ENCODE measurements at regions not wholly inside any gene's neighbourhood (a gene's known extent, or its start where the extent isn't known, plus 50 kb on each side); places are given as distances from the start of the nearest gene placed in this dataset.

DNA sequence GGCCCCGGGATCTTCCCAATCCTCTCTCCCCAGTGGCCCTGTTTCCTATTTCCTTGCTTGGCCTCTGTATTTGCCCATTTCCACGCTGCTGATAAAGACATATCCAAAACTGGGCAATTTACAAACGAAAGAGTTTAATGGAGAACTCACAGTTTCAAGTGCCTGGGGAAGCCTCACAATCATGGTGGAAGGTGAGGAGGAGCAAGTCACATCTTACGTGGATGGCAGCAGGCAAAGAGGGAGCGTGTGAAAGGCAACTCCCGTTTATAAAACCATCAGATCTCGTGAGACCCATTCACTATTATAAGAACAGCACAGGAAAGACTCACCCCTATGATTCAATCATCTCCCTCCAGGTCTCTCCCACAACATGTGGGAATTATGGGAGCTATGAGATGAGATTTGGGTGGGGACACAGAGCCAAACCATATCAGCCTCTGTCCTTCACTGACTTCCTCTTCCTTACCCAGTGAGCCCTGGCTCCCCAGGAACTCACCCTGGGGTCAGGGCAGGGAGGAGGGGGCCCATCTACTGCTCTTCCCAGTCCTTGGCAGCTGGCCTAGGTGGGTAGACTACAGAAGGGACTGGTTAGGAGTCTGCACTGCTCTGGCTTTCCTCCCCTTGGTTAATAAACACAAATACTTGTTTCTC is 105.8 kb upstream of the MYCN start:
- no peak for DNase-seq
- intact Hi-C loops (cut with DNase I) = no loop called here
- ATAC-seq (ENCODE audit: poor library complexity) = no peak

GRCh38 chr2:15835991-15836688 is 104.2 kb upstream of the MYCN start:
- ATAC-seq (ENCODE audit: poor library complexity) (no peak), DNase-seq (no peak)
- intact Hi-C loops (cut with DNase I) = no loop called here

- no peak for DNase-seq
- intact Hi-C loops (cut with DNase I) = no loop called here
- no peak for ATAC-seq (ENCODE audit: poor library complexity)
These were observed 103.4 kb upstream of the MYCN start for GRCh38 chr2:15836689-15837610.

DNA sequence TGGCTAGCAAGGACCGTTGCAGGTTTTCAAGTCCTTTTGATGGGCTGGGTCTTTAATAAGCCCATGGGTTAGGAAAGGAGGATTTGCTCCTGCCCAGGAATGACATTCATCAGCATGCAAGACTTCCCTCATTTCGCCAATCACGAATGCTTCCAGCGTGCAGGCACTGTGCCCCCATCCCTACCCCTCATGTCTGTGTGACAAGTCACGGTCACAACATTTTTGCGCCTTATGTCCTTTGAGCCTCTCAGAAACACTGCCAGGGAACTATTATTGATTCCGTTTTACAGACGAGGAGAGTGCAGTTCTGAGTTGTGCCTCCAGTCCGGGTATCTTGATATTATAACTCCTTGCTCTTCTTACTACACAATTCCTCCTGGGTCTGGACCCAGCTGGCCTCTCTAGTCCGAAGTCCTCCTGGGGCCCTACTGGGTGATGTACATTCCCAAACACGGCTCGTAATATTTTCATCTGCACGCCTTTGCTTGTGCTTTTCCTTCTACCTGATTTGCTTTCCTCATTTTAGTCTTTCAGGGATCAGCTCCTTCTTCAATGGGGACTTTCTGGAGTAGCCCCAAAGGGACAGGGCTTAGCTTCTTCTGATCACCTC is 101.8 kb upstream of the MYCN start:
- ATAC-seq (ENCODE audit: poor library complexity) (no peak), DNase-seq (no peak)
- intact Hi-C loops (cut with DNase I) = no loop called here

DNA sequence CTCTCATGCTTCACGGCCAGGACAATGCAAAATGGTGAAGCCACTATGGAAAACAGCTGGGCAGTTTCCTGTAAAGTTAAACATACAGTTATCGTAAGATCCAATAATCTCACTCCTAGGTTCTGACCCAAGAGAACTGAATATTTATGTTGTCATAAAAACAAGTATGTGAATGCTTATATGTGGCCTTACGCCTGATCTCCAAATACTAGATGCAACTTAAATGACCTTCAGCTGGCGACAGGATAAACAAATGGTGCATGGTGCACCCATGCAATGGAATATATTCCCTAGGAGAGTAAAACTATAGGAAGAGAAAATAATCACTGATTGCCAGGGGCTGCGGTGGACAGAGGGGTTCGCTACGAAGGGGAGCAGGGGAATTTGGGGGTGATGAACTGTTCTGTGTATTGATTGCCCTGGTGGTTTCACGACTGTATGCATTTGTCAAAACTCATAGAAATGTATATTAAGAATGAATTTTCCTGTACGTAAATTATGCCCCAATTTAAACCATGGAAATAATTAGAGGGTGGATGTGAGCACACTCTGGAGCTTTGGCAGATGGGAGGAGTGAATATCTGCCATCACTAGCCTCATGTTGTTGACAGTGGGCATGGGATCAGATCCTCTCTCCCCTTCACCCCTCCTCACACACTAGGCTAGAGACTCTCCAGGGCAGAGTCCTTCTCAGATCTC is 100.8 kb upstream of the MYCN start:
- DNase-seq (no peak), ATAC-seq (ENCODE audit: poor library complexity) (no peak)
- intact Hi-C loops (cut with DNase I) = no loop called here

DNA sequence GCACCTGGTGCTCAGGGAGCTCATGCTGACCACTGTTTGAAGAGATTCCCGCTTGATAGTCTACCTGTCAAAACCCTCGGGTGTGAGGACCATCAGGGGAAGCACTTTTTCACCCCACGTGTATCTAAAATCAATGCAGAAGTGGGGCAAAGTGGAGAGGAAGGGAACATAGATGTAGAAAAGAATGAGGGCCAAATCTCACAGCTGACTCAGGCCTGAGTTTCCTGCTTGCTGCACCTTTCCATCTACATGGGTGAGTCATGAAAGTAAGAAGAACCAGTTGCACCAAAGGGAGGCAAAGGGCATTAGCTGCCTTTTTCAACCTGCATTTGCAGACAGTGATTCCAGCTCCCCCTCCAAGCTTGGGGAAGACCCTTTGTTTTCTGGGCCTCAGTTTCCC is 100.2 kb upstream of the MYCN start:
- no peak for DNase-seq
- intact Hi-C loops (cut with DNase I) = no loop called here
- ATAC-seq (ENCODE audit: poor library complexity) = no peak

- ATAC-seq (ENCODE audit: poor library complexity) (no peak), DNase-seq (no peak)
- intact Hi-C loops (cut with DNase I) = no loop called here
These were observed 99.4 kb upstream of the MYCN start for GRCh38 chr2:15840969-15841368.

DNA sequence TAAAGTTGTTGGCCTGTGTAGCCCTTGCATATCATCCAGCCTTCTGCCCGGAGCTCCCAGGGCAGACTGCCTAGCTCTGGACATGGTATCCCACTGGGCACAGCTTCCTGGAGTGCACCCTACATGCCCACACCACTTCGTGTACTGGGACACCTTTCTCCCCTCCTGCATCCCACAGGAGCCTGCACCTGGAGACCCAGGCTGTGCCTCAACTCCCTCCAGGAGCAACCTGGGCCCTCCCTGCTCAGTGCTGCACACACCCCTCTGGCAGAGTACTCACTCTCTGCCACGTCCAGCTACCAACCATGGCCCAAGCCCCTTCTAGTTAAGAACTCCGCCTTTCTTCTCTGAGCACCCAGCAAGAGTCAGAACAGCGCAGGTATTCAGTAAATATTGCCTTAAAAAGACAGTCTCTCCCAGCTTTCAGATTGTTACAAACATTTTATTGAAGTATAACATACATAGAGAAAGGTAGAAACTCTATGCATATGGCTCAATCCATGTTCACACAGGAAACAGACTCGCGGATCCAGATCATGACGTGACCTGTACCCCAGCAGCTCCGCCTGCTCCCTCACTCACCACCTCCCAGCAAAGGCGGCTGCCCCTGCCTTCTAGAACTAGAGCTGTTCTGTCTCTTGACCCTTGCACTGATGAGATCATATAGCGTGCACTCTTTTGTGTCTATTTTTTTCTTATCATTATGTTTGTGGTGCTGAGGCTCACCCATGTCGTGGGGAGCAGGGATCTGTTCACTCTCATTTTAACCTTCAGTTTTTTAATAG is 98.4 kb upstream of the MYCN start:
- DNase-seq (no peak), ATAC-seq (ENCODE audit: poor library complexity) (no peak)
- intact Hi-C loops (cut with DNase I) = no loop called here

GRCh38 chr2:15842758-15843666 is 97.3 kb upstream of the MYCN start:
- no peak for DNase-seq
- ATAC-seq (ENCODE audit: poor library complexity) = no peak
- intact Hi-C loops (cut with DNase I) = no loop called here

- no peak for ATAC-seq (ENCODE audit: poor library complexity)
- intact Hi-C loops (cut with DNase I) = no loop called here
- DNase-seq = no peak
These were observed 96.0 kb upstream of the MYCN start for GRCh38 chr2:15844211-15844801.

GRCh38 chr2:15845294-15845693 is 95.1 kb upstream of the MYCN start:
- ATAC-seq (ENCODE audit: poor library complexity) = no peak
- no peak for DNase-seq
- intact Hi-C loops (cut with DNase I) = no loop called here

GRCh38 chr2:15845737-15846405 is 94.5 kb upstream of the MYCN start:
- no peak for DNase-seq
- no peak for ATAC-seq (ENCODE audit: poor library complexity)
- intact Hi-C loops (cut with DNase I) = no loop called here

GRCh38 chr2:15846626-15847025 is 93.7 kb upstream of the MYCN start:
- DNase-seq (no peak), ATAC-seq (ENCODE audit: poor library complexity) (no peak)
- intact Hi-C loops (cut with DNase I) = no loop called here

DNA sequence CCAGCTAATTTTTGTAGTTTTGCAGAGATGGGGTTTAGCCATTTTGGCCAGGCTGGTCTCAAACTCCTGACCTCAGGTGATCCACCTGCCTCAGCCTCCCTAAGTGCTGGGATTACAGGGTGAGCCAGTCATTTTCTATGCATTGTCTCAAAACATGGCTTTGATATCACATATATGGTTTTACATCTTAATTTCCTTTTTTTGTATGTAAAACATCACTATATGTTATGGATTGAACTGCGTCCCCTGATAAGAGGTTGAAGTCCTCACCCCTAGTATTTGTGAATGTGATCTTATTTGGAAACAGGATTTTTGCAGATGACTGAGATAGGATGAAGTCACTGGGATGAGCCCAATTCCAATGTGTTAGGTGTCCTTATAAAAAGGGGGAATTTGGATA is 89.8 kb upstream of the MYCN start:
- ATAC-seq (ENCODE audit: poor library complexity) = no peak
- intact Hi-C loops (cut with DNase I) = no loop called here
- no peak for DNase-seq

GRCh38 chr2:15851076-15851693 is 89.2 kb upstream of the MYCN start:
- ATAC-seq (ENCODE audit: poor library complexity) = no peak
- DNase-seq = no peak
- intact Hi-C loops (cut with DNase I) = no loop called here

DNA sequence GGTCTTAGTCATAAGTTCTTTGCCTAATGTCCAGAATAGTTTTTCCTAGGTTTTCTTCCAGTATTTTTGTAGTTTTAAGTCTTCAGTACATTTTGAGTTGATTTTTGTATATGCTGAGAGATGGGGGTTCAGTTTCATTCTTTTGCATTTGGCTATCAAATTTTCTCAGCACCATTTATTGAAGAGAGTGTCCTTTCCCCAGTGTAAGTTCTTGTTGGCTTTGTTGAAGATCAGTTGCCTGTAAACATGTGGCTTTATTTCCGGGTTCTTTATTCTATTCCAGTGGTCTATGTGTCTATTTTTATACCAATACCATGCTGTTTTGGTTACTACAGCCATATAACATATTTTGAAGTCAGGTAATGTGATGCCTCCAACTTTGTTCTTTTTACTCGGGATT is 87.5 kb upstream of the MYCN start:
- intact Hi-C loops (cut with DNase I) = no loop called here
- ATAC-seq (ENCODE audit: poor library complexity) (no peak), DNase-seq (no peak)

Measured in Right ventricle myocardium superior (tissue), 1 donor.